AG08396 (cell line): ENCODE measurements at regions not wholly inside any gene's neighbourhood (a gene's known extent, or its start where the extent isn't known, plus 50 kb on each side); places are given as distances from the start of the nearest gene placed in this dataset.

Experiments used
- DNase-seq: peaks from one replicate; pipeline ENCODE4 v3.0.0; 2012; ENCODE audit warnings: low spot score, mixed read lengths

- no peak for DNase-seq
Measured at GRCh38 chr21:14722841-14723483, 176.8 kb upstream of the SAMSN1 start.

GRCh38 chr21:14720237-14720636, 174.1 kb upstream of the SAMSN1 start:
- DNase-seq = no peak

GRCh38 chr21:14718951-14719350, 172.8 kb upstream of the SAMSN1 start:
- no peak for DNase-seq

GRCh38 chr21:14716761-14717396, 170.8 kb upstream of the SAMSN1 start:
- DNase-seq = no peak

GRCh38 chr21:14713109-14713508, 167.0 kb upstream of the SAMSN1 start:
- no peak for DNase-seq

GRCh38 chr21:14712121-14712715, 166.1 kb upstream of the SAMSN1 start:
- DNase-seq = no peak

- DNase-seq = no peak
Measured at GRCh38 chr21:14711287-14711686, 165.2 kb upstream of the SAMSN1 start.

GRCh38 chr21:14707511-14708020, 161.5 kb upstream of the SAMSN1 start:
- no peak for DNase-seq

GRCh38 chr21:14706712-14707510, 160.8 kb upstream of the SAMSN1 start:
- no peak for DNase-seq

GRCh38 chr21:14699433-14700407, 153.6 kb upstream of the SAMSN1 start:
- no peak for DNase-seq

GRCh38 chr21:14697769-14698168, 151.7 kb upstream of the SAMSN1 start:
- no peak for DNase-seq

GRCh38 chr21:14694817-14695216, 148.7 kb upstream of the SAMSN1 start:
- DNase-seq = no peak

- no peak for DNase-seq
Measured at GRCh38 chr21:14693997-14694396, 147.9 kb upstream of the SAMSN1 start.

- no peak for DNase-seq
Measured at GRCh38 chr21:14691914-14692313, 145.8 kb upstream of the SAMSN1 start.

- DNase-seq = no peak
Measured at GRCh38 chr21:14690886-14691285, 144.8 kb upstream of the SAMSN1 start.

- DNase-seq = no peak
Measured at GRCh38 chr21:14688936-14689335, 142.8 kb upstream of the SAMSN1 start.

- DNase-seq = no peak
Measured at GRCh38 chr21:14688412-14688811, 142.3 kb upstream of the SAMSN1 start.

GRCh38 chr21:14687268-14687625, 141.1 kb upstream of the SAMSN1 start:
- no peak for DNase-seq

- no peak for DNase-seq
Measured at GRCh38 chr21:14686466-14687267, 140.6 kb upstream of the SAMSN1 start.

- no peak for DNase-seq
Measured at GRCh38 chr21:14685568-14685967, 139.5 kb upstream of the SAMSN1 start.

GRCh38 chr21:14684071-14684470, 138.0 kb upstream of the SAMSN1 start:
- no peak for DNase-seq
